K562 (cell line): ENCODE measurements at regions not wholly inside any gene's neighbourhood (a gene's known extent, or its start where the extent isn't known, plus 50 kb on each side); places are given as distances from the start of the nearest gene placed in this dataset.

Source experiments
- ATAC-seq: fragments of 200-7000 bp; cut with Tn5 transposase; 3 replicates; pipeline ENCODE4 v1.9.1; 2020; ENCODE audit warnings: moderate library complexity
- BruUV-seq: library from RNA; stranded (reverse); fragments of 400-500 nt; replicated peaks from 2 replicates; lab custom pipeline; 2021; lab: Mats Ljungman, UMichigan
- CTCF ChIA-PET: fragments of 300-600 bp; formaldehyde crosslinking; extraction: SDS; loops from one replicate; lab custom pipeline; 2021; ENCODE audit warnings: low intra/inter-chr PET ratio; lab: Yijun Ruan, JAX
- POLR2A ChIA-PET: fragments of 300-600, 350-650 bp; sonication (Branson Sonifier 250); formaldehyde crosslinking; extraction: SDS; loops from one replicate; lab custom pipeline; 2021; ENCODE audit warnings: antibody characterized with exemption, inconsistent platforms; lab: Yijun Ruan, JAX
- DNase-seq, 4 experiments: peaks; one replicate each; pipeline versions ENCODE4 v3.0.0 to v3.0.0-alpha.2; 2011 to 2018; ENCODE audit warnings: low spot score in 3 of 4, mixed read lengths in 3 of 4; ENCODE audit errors: extremely low read depth in 1 of 4
- FAIRE-seq: peaks from 2 replicates; lab custom pipeline; 2011; peaks lifted over from hg19 to GRCh38; lab: Jason Lieb, UNC
- H2AFZ ChIP-seq: 2 replicates; pipeline ENCODE4 v1.6.0; 2011; ENCODE audit warnings: low read depth, low read length, control low read depth, inconsistent platforms
- H3K27ac ChIP-seq: fragments of 200-600 bp; 3 replicates; pipeline ENCODE4 v1.8.0; 2011; ENCODE audit warnings: low read depth, mild to moderate bottlenecking, control low read depth, inconsistent platforms, low read length, moderate library complexity, mixed read lengths; ENCODE audit errors: extremely low read depth
- H3K27me3 ChIP-seq, 2 experiments: fragments of 300-600 bp in 1 of 2; 2 replicates in 1 of 2; 3 replicates in 1 of 2; pipeline versions ENCODE4 v1.6.0 to v1.8.0; 2011; ENCODE audit warnings: inconsistent platforms in 2 of 2, low read length in 2 of 2, mild to moderate bottlenecking in 1 of 2, mixed read lengths in 1 of 2, moderate library complexity in 1 of 2; ENCODE audit not compliant: control insufficient read depth in 2 of 2, insufficient read depth in 2 of 2
- H3K36me3 ChIP-seq: fragments of 300-600 bp; 3 replicates; pipeline ENCODE4 v1.8.0; 2011; ENCODE audit warnings: mild to moderate bottlenecking, low read length, inconsistent platforms; ENCODE audit not compliant: control insufficient read depth, insufficient read depth
- H3K4me1 ChIP-seq, 2 experiments: fragments of 200-600 bp in 1 of 2; replicated peaks in 1 of 2; 2 replicates in 1 of 2; 3 replicates in 1 of 2; pipeline versions ENCODE4 v1.5.1 to v1.8.0; 2011; ENCODE audit warnings: inconsistent platforms in 2 of 2, low read length in 2 of 2, mild to moderate bottlenecking in 1 of 2, mixed read lengths in 1 of 2, moderate library complexity in 1 of 2; ENCODE audit not compliant: control insufficient read depth in 2 of 2, insufficient read depth in 2 of 2
- H3K4me2 ChIP-seq: 2 replicates; pipeline ENCODE4 v1.6.1; 2011; ENCODE audit warnings: low read length, control low read depth, inconsistent platforms, mixed read lengths; ENCODE audit not compliant: insufficient read depth
- H3K4me3 ChIP-seq: fragments of 200-600 bp; sonication (generic), shearing (Covaris generic); 2 replicates; pipeline ENCODE4 v1.5.1; 2016; ENCODE audit warnings: control low read depth, inconsistent platforms
- H3K79me2 ChIP-seq: fragments of 200-600 bp; 3 replicates; pipeline ENCODE4 v1.8.0; 2011; ENCODE audit warnings: low read length, inconsistent platforms; ENCODE audit not compliant: control insufficient read depth, insufficient read depth
- H3K9ac ChIP-seq, 2 experiments: 2 replicates each; pipeline versions ENCODE4 v1.6.0 to v1.6.1; 2011; ENCODE audit warnings: low read depth in 2 of 2, low read length in 2 of 2, control low read depth in 1 of 2, inconsistent platforms in 1 of 2, mild to moderate bottlenecking in 1 of 2, mixed read lengths in 1 of 2; ENCODE audit not compliant: insufficient read depth in 1 of 2
- H3K9me1 ChIP-seq: one replicate; pipeline ENCODE4 v1.6.0; 2011; ENCODE audit warnings: inconsistent platforms, mild to moderate bottlenecking, low read length, moderate library complexity; ENCODE audit not compliant: control insufficient read depth, insufficient read depth
- H3K9me3 ChIP-seq: replicated peaks from 2 replicates; pipeline ENCODE4 v1.5.1; 2011; ENCODE audit warnings: low read depth, low read length, inconsistent platforms; ENCODE audit not compliant: control insufficient read depth, insufficient read depth
- H4K20me1 ChIP-seq: replicated peaks from 2 replicates; pipeline ENCODE4 v1.6.1; 2011; ENCODE audit warnings: low read length, inconsistent platforms, mixed read lengths; ENCODE audit not compliant: control insufficient read depth, insufficient read depth
- ARHGAP35 ChIP-seq: fragments of 450-650 bp; IDR thresholded peaks from 2 replicates; pipeline ENCODE4 v1.6.1; 2018; ENCODE audit not compliant: partially characterized antibody
- BRD9 ChIP-seq: fragments of 450-650 bp; IDR thresholded peaks from 2 replicates; pipeline ENCODE4 v1.6.1; 2018; ENCODE audit warnings: low read depth; ENCODE audit not compliant: partially characterized antibody
- CEBPB ChIP-seq: fragments of 450-650 bp; IDR thresholded peaks from 2 replicates; pipeline ENCODE4 v1.6.1; 2016; ENCODE audit warnings: missing genetic modification characterization, missing compliant biosample characterization
- CTBP1 ChIP-seq: fragments of 450-650 bp; IDR thresholded peaks from 2 replicates; pipeline ENCODE4 v1.6.1; 2016; ENCODE audit warnings: borderline replicate concordance
- ELF4 ChIP-seq: fragments of 450-650 bp; formaldehyde crosslinking; IDR thresholded peaks from 2 replicates; pipeline ENCODE4 v1.4.0; 2022; ENCODE audit warnings: missing genetic modification characterization
- GABPA ChIP-seq: fragments of 200-800 bp; sonication (Bioruptor generic); conservative IDR thresholded peaks from 2 replicates; pipeline ENCODE4 v1.6.1; 2016; ENCODE audit warnings: low read depth, missing genetic modification characterization, missing compliant biosample characterization
- HDAC2 ChIP-seq: fragments of 450-650 bp; IDR thresholded peaks from 2 replicates; pipeline ENCODE4 v1.6.1; 2016; ENCODE audit warnings: mild to moderate bottlenecking
- HNRNPLL ChIP-seq: fragments of 200-400 bp; formaldehyde crosslinking; IDR thresholded peaks from 2 replicates; pipeline ENCODE4 v1.6.1; 2017; ENCODE audit warnings: low read length, low read depth, mild to moderate bottlenecking; ENCODE audit not compliant: poor library complexity, severe bottlenecking
- MCM3 ChIP-seq: fragments of 450-650 bp; IDR thresholded peaks from 2 replicates; pipeline ENCODE4 v1.6.1; 2016
- NFE2 ChIP-seq: IDR thresholded peaks from 2 replicates; pipeline ENCODE4 v1.6.1; 2014; ENCODE audit warnings: antibody characterized with exemption, low read depth
- NUFIP1 ChIP-seq: fragments of 450-650 bp; IDR thresholded peaks from 2 replicates; pipeline ENCODE4 v1.6.1; 2018; ENCODE audit not compliant: partially characterized antibody
- SMARCA5 ChIP-seq: fragments of 450-650 bp; IDR thresholded peaks from 2 replicates; pipeline ENCODE4 v1.6.1; 2016
- STAG1 ChIP-seq: sonication (generic); formaldehyde crosslinking; IDR thresholded peaks from 2 replicates; pipeline ENCODE4 v1.5.0; 2020; ENCODE audit warnings: missing genetic modification reagents, borderline replicate concordance
- TAF15 ChIP-seq: fragments of 200-400 bp; formaldehyde crosslinking; IDR thresholded peaks from 2 replicates; pipeline ENCODE4 v1.6.1; 2017; ENCODE audit warnings: mild to moderate bottlenecking, low read depth, low read length, moderate library complexity
- ZBTB8A ChIP-seq: fragments of 450-650 bp; IDR thresholded peaks from 2 replicates; pipeline ENCODE4 v1.6.1; 2018; ENCODE audit warnings: mild to moderate bottlenecking, moderate library complexity; ENCODE audit not compliant: partially characterized antibody
- ZNF12 ChIP-seq: sonication (generic); formaldehyde crosslinking; IDR thresholded peaks from 2 replicates; pipeline ENCODE4 v1.4.0; 2020; ENCODE audit warnings: mild to moderate bottlenecking, missing genetic modification reagents
- ZNF184 ChIP-seq: sonication (generic); formaldehyde crosslinking; IDR thresholded peaks from 2 replicates; pipeline ENCODE4 v1.5.0; 2020; ENCODE audit warnings: missing genetic modification reagents
- ZNF695 ChIP-seq: fragments of 450-650 bp; formaldehyde crosslinking; IDR thresholded peaks from 2 replicates; pipeline ENCODE4 v1.4.0; 2020; ENCODE audit warnings: mild to moderate bottlenecking, moderate library complexity
- ZNF699 ChIP-seq: fragments of 250-450 bp; sonication (Bioruptor Pico); IDR thresholded peaks from 2 replicates; pipeline ENCODE4 v1.8.0; 2021; ENCODE audit warnings: mild to moderate bottlenecking, moderate library complexity; ENCODE audit not compliant: insufficient replicate concordance
- ZNF717 ChIP-seq: fragments of 250-450 bp; sonication (Bioruptor Pico); IDR thresholded peaks from 2 replicates; pipeline ENCODE4 v1.5.0; 2021
- WGBS: fragments of 100-300 bp; shearing (Covaris generic); methylation state at CpG from one replicate; pipeline ENCODE4 v1.1.6; 2016; ENCODE audit warnings: low coverage, mixed read lengths; ENCODE audit not compliant: insufficient coverage; ENCODE audit errors: missing lambda C conversion rate; 5-methylcytosine and 5-hydroxymethylcytosine counted together
- in situ Hi-C: fragments of 300-500 bp; cut with MboI; formaldehyde crosslinking; loops from 4 replicates; pipeline ENCODE4 v1.15.0; 2018; ENCODE audit warnings: inconsistent platforms, mixed read lengths
- intact Hi-C: fragments of 100-400 bp; cut with micrococcal nuclease; formaldehyde crosslinking; loops from 2 replicates; pipeline ENCODE4 v1.14.2; 2022

GRCh38 chr16:86281421-86281820, 228.9 kb upstream of the FOXF1 start:
- no peaks in the 10 kb centered on the region for H3K9me1 ChIP-seq
- intact Hi-C loops (no loop called here), in situ Hi-C loops (no loop called here)
- peaks cover 12 to 48% of the 10 kb centered on the region in 2 experiments; a peak in 4 of 5 replicates for H3K27me3 ChIP-seq
- H2AFZ ChIP-seq, result no peak overlapping the region
- TF ChIP-seq MCM3 (no peak), ELF4 (no peak), SMARCA5 (no peak), CEBPB (tag) (no peak), GABPA (tag) (no peak), HNRNPLL (no peak), HDAC2 (no peak)
- H4K20me1 ChIP-seq, result no peaks in the 10 kb centered on the region
- no TSS peak for BruUV-seq
- no peak overlapping the region for H3K9ac ChIP-seq
- no peak overlapping the region for H3K27ac ChIP-seq
- WGBS, result under 1% methylated on average over 12 of the region's 12 CpGs
- H3K79me2 ChIP-seq, result no peaks in the 10 kb centered on the region
- H3K9me3 ChIP-seq, result no peaks in the 10 kb centered on the region
- H3K4me1 ChIP-seq, result no peaks in the 10 kb centered on the region
- H3K4me2 ChIP-seq, result no peak overlapping the region
- ATAC-seq, result no peak
- H3K4me3 ChIP-seq, result no peak overlapping the region
- ChIA-PET CTCF (no interaction called here), POLR2A (interaction anchor here (1.5 kb wide), 1 partner anchor 24 kb away, joined by 3 read pairs; no protein-coding TSS in a partner anchor)
- no peak for DNase-seq
- no peak for FAIRE-seq
- H3K36me3 ChIP-seq, result no peaks in the 10 kb centered on the region

- no peaks in the 10 kb centered on the region for H3K36me3 ChIP-seq
- FAIRE-seq, result no peak
- TF ChIP-seq CTBP1, result no peak
- TF ChIP-seq NUFIP1, result no peak
- no peak for TF ChIP-seq BRD9
- no peak for TF ChIP-seq ZNF717 (CRISPR knock-in tag)
- TF ChIP-seq TAF15, result no peak
- TF ChIP-seq ZNF695 (CRISPR knock-in tag), result no peak
- no peak for TF ChIP-seq ZNF699 (CRISPR knock-in tag)
- TF ChIP-seq STAG1, result no peak
- TF ChIP-seq ZBTB8A, result no peak
- no peak for TF ChIP-seq NFE2
- no peak for TF ChIP-seq ZNF184 (CRISPR knock-in tag)
- TF ChIP-seq ARHGAP35, result no peak
- TF ChIP-seq ZNF12, result no peak
- H3K4me2 ChIP-seq, result no peak overlapping the region
- H3K79me2 ChIP-seq, result no peaks in the 10 kb centered on the region
- no TSS peak for BruUV-seq
- no peaks in the 10 kb centered on the region for H3K4me1 ChIP-seq
- 3% methylated on average over 5 of the region's 5 CpGs for WGBS
- H3K9me3 ChIP-seq, result no peaks in the 10 kb centered on the region
- 0 out of 2 replicates have a peak, but pooled peaks cover 3% of the 10 kb centered on the region for H4K20me1 ChIP-seq
- H3K27ac ChIP-seq, result no peak overlapping the region
- no peak overlapping the region for H2AFZ ChIP-seq
- H3K27me3 ChIP-seq, result peaks cover 22 to 61% of the 10 kb centered on the region in 2 experiments
- H3K9ac ChIP-seq, result no peak overlapping the region
- ChIA-PET CTCF (interaction anchor here (0.7 kb wide), 1 partner anchor 1031 kb away, joined by 4 read pairs; no protein-coding TSS in a partner anchor), POLR2A (interaction anchor here (0.5 to 0.6 kb wide), 3 partner anchors 13 to 462 kb away, joined by 3 to 4 read pairs (median 3); no protein-coding TSS in a partner anchor)
- ATAC-seq, result no peak
- no peak for DNase-seq
- no peaks in the 10 kb centered on the region for H3K9me1 ChIP-seq
- in situ Hi-C loops, result no loop called here
- intact Hi-C loops, result no loop called here
- H3K4me3 ChIP-seq, result no peak overlapping the region
Measured at GRCh38 chr16:86283944-86284343, 226.4 kb upstream of the FOXF1 start.
